ENCODE measurements at regions not wholly inside any gene's neighbourhood (a gene's known extent, or its start where the extent isn't known, plus 50 kb on each side); places are given as distances from the start of the nearest gene placed in this dataset.

- Histone ChIP-seq H3K9me2 (ENCODE audit: insufficient read depth) (no peaks in the 10 kb centered on the region), H2AFZ (ENCODE audit: low read depth, low read length, poor library complexity, severe bottlenecking) (no peak overlapping the region), H3K4me3 (replicated peaks in 1 of 2; ENCODE audit: low read depth in 1 of 2, low read length in 2 of 2) (no peak overlapping the region), H3K79me2 (ENCODE audit: insufficient read depth, low read length) (no peaks in the 10 kb centered on the region), H3K27ac (ENCODE audit: low read depth, low read length) (no peak overlapping the region), H4K20me1 (ENCODE audit: insufficient read depth) (no peaks in the 10 kb centered on the region), H3K36me3 (ENCODE audit: control insufficient read depth in 1 of 2, insufficient read depth in 2 of 2, low read length in 2 of 2) (no peaks in the 10 kb centered on the region), H3K4me1 (ENCODE audit: control insufficient read depth in 1 of 2, insufficient read depth in 2 of 2, low read length in 2 of 2) (no peaks in the 10 kb centered on the region), H3K27me3 (ENCODE audit: insufficient read depth, low read length) (no peaks in the 10 kb centered on the region), H3K9ac (ENCODE audit: low read length) (no peak overlapping the region), H3K9me3 (ENCODE audit: control insufficient read depth in 1 of 2, insufficient read depth in 1 of 2, low read depth in 1 of 2, low read length in 2 of 2) (peaks cover 11 to 40% of the 10 kb centered on the region in 2 experiments; a peak in 3 of 4 replicates), H3K4me2 (ENCODE audit: low read length) (no peak overlapping the region)
- CTCF ChIA-PET, result no interaction called here
- no peak for DNase-seq (ENCODE audit: low read depth, low spot score)
- POLR2A ChIA-PET, result no interaction called here
- intact Hi-C loops (cut with micrococcal nuclease), result no loop called here
- TF ChIP-seq ELF1 (IDR thresholded peaks at IDR 0.05; ENCODE audit: borderline replicate concordance, low read depth) (no peak), CBX3 (IDR thresholded peaks at IDR 0.05; ENCODE audit: low read depth) (no peak), ZFX (IDR thresholded peaks at IDR 0.05) (no peak), POLR2A (IDR thresholded peaks at IDR 0.05; ENCODE audit: borderline replicate concordance, extremely low read depth, insufficient read depth, insufficient read length) (no peak), SP1 (IDR thresholded peaks at IDR 0.05; ENCODE audit: low read depth) (no peak), JUND (IDR thresholded peaks at IDR 0.05) (no peak), RAD21 (IDR thresholded peaks at IDR 0.05; ENCODE audit: low read depth) (no peak), EZH2phosphoT487 (IDR thresholded peaks at IDR 0.05; ENCODE audit: borderline replicate concordance) (no peak), SIN3A (IDR thresholded peaks at IDR 0.05; ENCODE audit: low read depth) (no peak)
- TF ChIP-seq, protein P1, sequence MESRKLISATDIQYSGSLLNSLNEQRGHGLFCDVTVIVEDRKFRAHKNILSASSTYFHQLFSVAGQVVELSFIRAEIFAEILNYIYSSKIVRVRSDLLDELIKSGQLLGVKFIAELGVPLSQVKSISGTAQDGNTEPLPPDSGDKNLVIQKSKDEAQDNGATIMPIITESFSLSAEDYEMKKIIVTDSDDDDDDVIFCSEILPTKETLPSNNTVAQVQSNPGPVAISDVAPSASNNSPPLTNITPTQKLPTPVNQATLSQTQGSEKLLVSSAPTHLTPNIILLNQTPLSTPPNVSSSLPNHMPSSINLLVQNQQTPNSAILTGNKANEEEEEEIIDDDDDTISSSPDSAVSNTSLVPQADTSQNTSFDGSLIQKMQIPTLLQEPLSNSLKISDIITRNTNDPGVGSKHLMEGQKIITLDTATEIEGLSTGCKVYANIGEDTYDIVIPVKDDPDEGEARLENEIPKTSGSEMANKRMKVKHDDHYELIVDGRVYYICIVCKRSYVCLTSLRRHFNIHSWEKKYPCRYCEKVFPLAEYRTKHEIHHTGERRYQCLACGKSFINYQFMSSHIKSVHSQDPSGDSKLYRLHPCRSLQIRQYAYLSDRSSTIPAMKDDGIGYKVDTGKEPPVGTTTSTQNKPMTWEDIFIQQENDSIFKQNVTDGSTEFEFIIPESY (IDR thresholded peaks at IDR 0.05; ENCODE audit: extremely low read depth, insufficient replicate concordance, low read length), result no peak
- TF ChIP-seq, protein P2, sequence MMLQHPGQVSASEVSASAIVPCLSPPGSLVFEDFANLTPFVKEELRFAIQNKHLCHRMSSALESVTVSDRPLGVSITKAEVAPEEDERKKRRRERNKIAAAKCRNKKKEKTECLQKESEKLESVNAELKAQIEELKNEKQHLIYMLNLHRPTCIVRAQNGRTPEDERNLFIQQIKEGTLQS (IDR thresholded peaks at IDR 0.05), result no peak
- RAD21 ChIA-PET (ENCODE audit: low non-redundant PET in 1 of 2, low total read pairs in 2 of 2, uncharacterized antibody in 2 of 2, unreplicated experiment in 2 of 2), result no interaction called here
- ATAC-seq, result no peak
- no TSS peak for BruUV-seq (replicated peaks)
These were observed 117.4 kb upstream of the EPB41L3 start for GRCh38 chr18:5661179-5661578.
